DMS 273 treated with DMSO at 0.1 percent for 48 hours (cell line): ENCODE measurements at regions not wholly inside any gene's neighbourhood (a gene's known extent, or its start where the extent isn't known, plus 50 kb on each side); places are given as distances from the start of the nearest gene placed in this dataset.

Experiments
- DNase-seq: peaks from one replicate; lab custom pipeline; 2025; lab: John Stamatoyannopoulos, UW

DNA sequence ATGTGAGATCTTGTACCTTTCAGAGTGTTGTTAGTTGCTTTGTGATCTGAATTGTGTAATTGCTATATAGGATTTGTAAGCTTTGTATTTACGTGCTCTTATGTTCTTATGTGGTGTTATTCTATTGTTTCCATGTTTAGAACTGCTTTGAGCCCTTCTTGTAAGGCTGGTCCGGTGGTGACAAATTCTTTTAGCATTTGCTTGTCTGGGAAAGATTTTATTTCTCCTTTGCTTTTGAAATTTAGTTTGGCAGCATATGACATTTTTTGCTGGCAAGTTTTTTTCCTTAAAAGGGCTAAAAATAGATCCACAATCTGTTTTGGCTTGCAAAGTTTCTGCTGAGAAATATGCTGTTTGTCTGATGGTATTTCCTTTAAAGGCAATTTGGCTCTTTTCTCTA lies 1089.2 kb upstream of the PCDH9 start:
- no peak for DNase-seq

DNA sequence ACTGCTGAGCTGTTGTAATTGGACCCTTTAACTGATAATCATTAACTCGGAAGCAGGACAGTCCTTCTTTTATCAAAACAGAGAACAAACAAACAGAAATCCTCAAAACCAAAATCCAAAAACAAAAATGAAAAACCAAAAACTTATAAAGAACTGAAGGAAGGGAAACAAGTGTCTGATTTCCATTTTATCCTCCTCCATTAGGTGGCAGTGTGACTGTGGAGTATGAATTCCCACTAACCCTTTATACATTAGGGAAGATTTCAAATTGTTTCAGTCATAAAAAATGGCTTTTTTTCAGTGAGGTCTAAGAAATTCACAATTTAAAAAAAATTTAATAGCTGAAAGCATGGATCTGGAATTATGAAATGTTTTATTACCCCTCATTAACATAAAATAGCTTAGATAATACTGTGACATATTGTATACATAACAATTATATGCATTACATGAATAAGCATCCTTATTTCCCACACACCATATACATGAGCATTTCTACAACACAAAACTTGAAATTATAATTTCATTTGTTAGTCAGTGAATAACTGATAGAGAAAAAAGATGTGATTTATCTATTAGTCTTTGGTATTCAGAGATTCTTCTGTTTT lies 1074.3 kb upstream of the PCDH9 start:
- no peak for DNase-seq

DNA sequence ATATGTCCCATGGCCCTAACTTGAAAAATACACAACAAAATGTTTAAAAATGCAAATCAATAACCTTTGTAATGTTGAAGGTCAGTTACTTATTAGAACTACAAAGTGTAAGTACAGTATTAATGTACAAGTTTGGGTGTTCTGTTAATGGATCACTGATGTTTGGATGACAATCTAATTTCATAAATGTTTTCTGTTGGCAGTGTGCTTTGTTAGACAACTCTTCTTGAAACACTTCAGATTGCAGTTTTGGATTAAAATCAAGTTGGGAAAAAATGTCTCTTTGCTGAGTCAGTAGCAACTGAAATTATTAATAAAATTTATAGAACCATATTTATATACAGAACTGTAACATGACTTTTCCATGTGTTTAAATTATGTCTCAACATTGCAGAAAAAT lies 1063.5 kb upstream of the PCDH9 start:
- DNase-seq: no peak

DNA sequence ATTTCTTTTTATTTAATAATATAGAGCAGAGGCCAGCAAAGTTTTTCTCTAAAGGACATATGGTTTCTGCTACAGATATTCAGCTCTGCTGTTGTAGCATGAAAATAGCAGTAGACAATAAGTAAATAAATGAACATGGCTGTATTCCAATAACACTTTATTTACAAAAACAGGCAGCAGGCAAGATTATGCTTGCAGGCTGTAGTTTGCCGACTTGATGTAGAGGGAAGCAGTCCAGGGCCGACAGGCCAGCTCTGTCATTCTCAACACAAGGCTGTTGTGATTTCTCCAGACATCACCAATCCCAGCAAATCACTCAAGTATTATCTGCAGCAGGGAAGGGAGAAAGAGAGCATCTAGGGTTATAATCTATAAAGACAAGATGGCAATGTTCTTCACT lies 1062.5 kb upstream of the PCDH9 start:
- no peak for DNase-seq

DNA sequence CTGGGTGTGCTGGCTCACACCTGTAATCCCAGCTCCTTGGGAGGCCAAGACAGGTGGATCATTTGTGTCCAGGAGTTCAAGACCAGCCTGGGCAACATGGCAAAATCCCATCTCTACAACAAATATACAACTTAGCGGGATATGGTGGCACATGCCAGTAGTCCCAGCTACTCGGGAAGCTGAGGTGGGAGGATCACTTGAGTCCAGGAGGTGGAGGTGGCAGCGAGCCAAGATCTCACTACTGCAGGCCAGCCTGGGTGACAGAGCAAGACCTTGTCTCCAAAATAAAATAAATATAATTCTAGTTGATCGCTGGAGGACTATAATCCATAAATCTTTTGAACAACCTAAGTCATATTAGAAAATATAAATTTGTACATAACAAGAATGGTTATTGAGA lies 1061.5 kb upstream of the PCDH9 start:
- DNase-seq: no peak

DNA sequence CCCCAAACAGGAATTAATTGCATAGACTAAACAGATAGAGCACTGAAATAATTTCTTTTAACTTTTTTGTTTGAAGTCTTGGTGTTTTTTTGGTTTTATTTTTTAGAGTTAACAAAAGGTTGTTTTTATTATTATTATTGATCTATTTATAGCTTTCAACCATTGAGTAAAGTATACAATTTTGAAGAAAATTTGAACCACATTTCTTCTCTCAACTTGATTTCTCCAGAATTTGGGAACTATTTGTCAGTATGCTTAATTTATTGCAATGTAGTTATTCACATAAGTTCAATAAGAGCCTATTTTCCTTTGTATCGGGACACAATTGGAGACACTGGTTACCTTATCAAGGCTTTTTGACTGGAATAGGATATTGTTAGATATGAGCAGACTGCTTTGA lies 1045.6 kb upstream of the PCDH9 start:
- no peak for DNase-seq

DNA sequence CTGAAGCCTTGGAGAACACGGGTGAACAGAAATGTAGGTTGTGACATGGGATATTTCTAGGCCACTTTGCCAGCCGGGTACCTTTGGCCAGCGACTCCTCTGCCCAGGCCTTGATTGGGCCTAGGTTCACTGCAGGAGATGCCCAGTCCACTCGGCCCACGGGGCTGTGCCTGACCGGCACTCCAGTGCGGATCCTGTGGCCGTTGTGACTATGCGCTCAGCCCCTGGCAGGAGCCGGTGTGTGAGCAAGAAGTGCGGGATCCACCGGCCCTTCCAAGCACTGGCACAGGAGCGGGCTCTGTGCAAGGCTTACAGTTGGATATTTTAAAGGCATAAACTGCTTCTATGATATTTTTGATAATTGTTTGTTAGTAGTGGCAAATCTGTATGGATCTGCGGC lies 1042.5 kb upstream of the PCDH9 start:
- DNase-seq: no peak

DNA sequence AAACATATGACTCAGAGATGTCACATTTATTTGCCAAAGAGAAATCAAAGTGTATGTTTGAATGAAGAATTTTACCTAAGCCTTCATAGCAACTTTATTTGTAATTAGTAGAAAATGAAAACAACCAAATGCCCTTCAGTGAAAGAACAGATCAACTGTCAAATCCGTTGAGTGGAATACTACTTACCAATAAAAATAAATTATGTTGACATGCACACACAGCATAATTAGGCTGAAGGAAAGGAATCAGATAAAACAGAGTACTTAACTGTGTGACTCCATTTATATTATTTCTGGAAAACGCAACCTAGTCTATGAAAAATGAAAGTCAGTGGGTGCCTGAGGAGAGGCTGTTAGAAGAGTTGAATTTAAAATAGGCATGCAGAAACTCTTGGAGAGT lies 1034.6 kb upstream of the PCDH9 start:
- no peak for DNase-seq

DNA sequence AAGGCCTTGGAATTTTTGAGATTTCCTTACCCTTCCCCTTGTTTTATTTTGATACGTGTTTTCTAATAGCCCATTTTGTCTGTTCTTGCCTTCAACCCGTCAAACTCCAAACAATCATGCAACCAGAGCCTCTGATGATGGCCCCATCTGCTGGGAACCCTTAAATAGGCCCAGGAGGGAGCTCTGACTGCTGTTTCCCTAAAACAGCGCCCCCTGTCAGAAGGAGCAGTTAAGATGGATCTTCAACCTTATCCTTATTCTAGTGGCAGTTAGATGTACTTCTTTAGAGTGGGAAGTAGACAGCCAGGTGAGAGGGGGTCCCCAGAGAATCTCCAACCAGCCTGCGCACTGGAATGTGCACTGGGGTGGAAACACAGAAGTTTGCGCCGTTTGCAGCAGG lies 1031.0 kb upstream of the PCDH9 start:
- no peak for DNase-seq

DNA sequence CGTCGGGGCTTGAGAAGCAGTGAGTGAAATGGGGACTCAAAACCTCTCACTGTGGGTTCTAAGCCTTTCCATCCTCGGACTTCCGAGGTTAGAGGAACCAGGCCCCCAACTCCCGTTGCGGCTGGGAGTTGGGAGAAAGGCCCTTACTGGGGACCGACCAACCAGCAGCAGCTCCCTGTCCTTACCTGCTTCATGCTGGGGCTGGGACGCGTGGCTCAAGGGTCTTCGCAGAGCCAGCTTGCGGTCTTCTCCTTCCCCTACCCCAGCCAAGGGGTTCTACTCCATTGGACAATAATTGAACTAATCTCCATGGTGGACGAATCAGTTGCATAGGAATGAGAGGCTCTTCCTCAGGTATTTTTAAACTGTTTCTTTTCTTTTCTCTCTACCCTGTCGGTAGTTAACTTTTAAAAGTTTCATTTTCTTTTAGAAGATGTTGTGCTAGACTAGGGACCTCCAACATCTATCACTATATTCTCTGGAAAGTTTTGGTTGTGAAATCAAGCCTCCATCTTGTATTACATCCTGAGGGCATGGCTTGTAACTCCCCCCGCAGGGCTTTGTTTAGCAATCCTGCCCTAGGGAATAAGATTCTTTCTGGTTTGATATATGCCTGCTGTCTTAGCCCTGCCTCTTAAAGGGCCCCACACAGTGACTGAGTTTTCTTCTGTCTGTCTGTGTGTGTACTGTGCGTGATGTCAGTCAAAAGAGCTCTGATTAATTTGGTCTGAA lies 1027.1 kb upstream of the PCDH9 start:
- DNase-seq: no peak

DNA sequence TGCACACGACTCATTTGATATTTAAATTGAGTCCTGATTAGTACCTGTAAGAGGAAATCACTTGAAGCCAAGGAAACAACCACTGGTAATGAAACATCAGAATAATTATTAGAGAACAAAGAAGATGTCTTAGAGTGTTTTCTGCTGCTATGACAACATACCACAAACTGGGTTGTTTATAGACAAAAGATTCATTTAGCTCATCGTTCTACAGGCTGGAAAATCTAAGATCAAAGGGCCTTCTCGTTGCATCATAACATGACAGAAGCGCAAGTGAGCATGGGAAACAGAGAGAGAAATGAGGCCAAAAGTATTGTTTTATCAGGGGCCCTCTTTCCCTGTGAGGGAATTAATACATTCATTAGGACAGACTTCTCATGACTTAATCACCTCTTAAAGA lies 1024.0 kb upstream of the PCDH9 start:
- no peak for DNase-seq

DNA sequence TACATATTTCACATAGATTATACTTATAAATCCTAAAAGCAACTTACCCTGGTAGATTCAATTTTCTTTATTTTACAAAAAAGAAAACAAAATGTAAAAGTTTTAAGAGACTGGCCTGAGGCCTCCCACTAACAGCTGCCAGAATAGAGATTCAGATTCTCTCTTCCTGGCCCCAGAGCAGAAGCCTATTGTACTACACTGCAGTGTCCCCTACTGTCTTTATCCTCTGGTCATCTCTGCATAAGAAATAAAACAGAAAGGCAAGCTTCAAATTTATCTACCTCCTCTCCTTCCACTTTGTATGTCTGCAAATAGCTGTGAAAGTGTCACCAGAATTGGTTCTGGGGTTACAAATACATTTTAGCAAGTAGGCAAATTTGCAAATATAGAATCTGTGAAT lies 1004.1 kb upstream of the PCDH9 start:
- DNase-seq: no peak

DNA sequence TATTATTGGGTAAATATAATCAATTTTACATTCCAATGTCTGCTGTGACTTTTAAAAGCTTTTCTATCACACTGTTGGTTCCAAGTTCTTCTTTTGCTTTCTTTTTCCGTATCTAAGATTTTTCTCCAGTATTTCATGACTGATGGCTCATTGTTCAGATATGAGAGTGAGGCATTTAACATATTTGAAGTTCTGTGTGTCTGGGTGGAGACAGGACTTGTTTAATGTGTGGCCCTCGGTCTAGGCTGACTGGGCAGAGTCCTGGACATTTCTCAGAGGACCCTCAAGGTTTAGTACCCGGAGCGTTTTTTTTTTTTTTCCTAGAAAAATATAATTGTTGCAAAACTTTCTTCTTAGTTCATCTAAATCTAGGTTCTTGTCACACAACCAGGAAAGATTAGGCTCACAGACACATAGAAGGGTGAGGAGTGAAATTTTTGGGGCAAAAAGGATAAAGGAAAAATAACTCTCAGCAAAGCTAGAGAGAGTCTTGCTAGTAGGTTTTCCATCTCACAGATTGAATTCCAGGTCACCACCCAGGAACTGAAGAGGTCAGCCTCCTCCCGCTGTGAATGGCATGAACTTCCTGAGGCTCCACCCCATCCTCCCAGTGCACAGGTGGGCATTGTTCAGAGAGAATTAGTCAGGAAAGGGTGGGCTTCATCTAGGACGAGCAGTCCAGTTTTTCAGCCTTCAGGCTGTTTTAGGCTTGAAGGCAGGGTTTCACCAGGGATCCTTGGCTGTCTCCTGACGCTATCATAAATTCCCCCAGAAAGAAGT lies 1002.4 kb upstream of the PCDH9 start:
- DNase-seq: no peak

DNA sequence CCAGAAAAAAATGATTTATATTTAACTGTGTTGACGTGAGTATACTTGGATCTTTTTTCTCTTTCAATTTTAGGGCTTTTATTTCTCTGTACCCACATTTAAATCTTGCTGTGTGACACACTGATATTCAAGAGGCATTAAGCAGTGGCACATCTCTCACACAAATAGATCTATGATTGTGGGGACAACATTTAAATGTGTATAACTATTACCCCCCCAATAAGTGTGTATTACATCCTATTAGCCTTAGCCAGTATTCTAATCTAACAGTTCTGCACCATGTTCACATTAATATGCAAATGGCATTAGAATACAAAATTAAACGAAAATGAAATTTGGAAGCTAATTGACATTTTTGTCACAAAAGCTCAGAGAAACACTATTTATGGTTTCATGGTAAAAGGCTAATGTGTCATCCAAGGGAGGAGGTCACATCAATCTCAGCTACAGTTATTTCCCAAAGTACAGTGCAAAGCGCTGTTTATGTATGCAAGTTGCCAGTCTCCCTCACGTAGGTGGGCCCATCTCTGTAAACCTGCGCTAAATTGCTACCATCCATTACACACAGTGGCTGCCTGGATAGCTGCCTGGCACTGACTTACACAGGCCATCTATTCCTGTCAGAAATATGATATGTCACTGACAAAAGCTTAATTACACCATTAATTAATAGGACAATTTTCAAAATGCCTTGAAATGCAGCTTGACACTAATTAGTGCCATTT lies 984.7 kb upstream of the PCDH9 start:
- no peak for DNase-seq

DNA sequence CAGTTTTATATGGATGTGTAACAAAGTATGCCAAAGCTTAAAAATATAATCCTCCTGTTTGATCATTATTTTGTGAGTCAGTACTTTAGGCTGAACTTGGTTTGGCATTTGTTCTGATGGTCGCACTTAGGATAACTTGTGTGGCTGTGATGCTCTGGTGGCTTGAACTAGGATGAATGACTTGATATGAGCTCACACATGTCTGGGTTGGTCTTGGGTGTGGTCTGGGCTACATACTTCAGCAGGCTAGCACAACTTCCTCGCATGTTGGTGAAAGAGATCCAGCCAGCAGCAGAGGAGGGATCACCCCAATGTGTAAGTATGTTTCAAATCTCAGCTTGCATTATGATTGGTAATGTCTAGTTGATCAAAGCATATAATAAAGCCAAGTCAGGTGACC lies 969.1 kb upstream of the PCDH9 start:
- no peak for DNase-seq

DNA sequence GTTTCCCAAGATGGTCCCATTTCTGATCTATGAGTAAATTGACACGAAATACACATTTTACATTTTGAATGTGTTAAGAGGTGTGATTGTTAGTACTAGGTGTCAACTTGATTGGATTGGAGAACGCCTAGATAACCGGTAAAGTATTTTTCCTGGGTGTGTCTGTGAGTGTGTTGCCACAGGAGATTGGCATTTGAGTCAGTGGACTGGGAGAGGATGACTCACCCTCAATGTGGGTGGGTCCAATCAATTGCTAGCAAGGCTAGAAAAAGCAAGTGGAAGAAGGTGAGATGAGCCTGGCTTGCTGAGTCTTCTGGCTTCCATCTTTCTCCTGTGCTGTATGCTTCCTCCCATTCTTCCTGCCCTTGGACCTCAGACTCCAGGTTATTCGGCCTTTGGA lies 960.7 kb upstream of the PCDH9 start:
- DNase-seq: no peak

DNA sequence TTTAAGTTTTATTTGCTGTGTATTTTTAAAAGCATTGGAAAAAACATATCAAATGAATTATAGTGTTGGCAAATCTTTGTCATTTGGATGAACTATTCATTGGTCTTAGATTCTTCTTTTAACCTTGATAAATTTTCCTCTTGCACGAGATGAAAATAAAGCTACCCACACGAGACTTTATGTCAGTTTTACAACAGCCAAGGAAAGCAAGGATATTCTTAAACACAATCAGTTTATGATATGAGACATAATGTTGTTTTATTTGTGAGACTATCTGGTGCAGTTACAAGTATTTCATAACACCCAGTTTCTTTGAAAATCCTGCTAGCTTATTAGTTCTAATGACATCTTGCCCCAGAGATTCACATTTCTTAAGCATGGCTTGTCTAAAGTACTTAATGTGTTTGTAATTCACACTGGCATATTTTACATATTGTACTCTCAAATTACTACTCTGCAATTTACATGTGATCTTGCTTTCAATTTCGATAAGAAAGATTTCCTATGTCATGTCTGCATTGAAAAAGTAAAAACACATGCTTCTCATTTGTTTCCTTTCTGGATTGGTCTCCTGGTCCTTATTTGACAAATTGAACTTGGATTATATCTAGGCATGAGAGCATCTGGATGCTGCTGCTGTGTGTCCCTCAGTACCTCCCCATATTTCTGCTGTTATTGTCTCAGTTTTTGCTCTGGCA lies 955.5 kb upstream of the PCDH9 start:
- DNase-seq: no peak

DNA sequence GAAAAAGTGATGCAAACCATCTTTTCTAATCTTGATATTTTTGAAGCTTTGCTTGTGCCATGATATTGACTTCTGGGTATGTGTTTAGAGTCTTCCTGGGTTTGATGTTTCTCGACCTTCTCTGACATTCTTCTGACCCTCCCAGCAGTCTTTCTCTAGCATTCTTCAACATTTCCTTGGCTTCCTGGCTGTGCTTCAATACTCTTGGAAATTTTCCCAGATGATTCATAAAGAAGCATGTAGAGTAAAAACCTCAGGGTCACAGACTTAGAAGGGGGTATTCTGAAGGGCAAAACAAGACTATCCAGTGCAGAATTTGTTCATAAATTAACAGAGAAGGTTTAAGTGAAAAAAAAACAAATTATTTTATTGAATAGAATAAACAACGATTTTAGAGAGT lies 946.3 kb upstream of the PCDH9 start:
- DNase-seq: no peak

DNA sequence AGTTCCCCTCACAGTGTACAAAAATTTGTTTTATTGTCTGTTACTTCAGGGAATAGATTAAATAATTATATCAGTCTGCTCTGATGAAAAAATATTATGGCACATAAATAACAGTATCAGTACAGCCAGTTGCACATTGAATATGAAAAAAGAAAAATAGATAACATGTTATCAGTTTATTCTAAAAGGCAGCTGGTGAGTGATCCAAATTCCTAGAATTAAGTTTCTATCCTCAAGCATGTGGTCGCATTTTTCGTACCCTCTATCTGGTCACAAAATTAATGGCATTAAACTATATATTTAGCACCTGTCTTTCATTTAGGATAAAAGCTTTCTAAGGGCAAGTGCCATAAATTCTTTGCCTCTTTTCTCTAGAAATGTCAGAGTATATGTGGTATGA lies 944.8 kb upstream of the PCDH9 start:
- no peak for DNase-seq

DNA sequence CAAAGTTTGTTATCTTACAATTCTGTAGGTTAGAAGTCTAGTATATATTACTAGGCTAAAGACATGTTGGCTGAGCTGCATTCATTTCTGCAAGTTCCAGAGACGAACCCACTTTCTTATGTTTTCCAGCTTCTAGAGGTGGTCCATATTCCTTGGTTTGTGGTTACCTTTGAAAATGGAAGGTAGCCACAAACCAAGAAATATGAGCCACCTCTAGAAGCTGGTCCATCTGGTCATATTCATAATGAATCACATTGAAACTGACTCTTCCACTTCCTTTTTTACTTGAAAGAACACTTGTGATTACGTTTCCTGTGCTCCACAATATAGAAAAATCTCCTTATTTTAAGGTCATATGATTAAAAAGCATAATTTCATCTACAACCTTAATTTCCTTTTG lies 943.0 kb upstream of the PCDH9 start:
- peak; percentile 45 for DNase-seq

DNA sequence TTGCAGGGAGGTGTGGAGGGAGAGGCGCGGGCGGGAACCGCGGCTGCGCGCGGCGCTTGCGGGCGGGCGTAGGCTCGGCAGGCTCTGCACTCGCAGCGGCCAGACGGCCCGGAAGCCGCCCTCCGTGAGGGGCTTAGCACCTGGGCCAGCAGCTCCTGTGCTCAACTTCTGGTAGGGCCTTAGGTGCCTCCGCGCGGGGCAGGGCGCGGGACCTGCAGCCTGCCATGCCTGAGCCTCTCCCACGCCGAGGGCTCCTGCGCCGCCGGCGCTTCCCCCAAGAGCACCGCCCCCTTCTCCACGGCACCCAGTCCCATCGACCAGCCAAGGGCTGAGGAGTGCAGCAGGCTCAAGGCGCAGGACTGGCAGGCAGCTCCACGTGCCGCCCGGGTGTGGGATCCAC lies 940.8 kb upstream of the PCDH9 start:
- DNase-seq: no peak

DNA sequence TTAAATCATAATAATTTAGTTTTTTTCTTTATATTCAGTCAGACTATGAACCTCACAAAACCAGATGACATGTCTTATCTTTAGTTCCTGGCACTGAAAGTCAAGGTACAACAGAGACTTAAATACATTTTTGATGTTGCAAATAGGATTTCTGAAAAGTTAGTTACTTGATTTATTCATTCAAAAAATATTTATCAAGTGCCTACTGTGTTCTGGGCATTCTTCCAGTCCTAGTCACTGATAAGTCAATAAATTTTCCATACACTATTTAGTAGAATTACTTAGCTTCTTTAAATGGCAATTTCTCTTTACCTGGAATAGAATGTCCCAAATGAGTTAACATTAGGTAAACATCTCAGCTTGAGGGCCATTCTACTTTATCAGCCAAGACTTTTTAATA lies 938.3 kb upstream of the PCDH9 start:
- DNase-seq: no peak
